AG09319 (cell line): ENCODE measurements at regions not wholly inside any gene's neighbourhood (a gene's known extent, or its start where the extent isn't known, plus 50 kb on each side); places are given as distances from the start of the nearest gene placed in this dataset.

ENCODE experiments used
- DNase-seq: peaks from one replicate; pipeline ENCODE4 v3.0.0-alpha.2; 2010; ENCODE audit warnings: low read depth; ENCODE audit errors: extremely low read depth
- TF ChIP-seq, protein P1 (sequence below): IDR thresholded peaks from 2 replicates; pipeline ENCODE4 v1.5.1; 2011; ENCODE audit warnings: low read depth, mild to moderate bottlenecking, inconsistent platforms, low read length, moderate library complexity

- TF ChIP-seq, protein P1, sequence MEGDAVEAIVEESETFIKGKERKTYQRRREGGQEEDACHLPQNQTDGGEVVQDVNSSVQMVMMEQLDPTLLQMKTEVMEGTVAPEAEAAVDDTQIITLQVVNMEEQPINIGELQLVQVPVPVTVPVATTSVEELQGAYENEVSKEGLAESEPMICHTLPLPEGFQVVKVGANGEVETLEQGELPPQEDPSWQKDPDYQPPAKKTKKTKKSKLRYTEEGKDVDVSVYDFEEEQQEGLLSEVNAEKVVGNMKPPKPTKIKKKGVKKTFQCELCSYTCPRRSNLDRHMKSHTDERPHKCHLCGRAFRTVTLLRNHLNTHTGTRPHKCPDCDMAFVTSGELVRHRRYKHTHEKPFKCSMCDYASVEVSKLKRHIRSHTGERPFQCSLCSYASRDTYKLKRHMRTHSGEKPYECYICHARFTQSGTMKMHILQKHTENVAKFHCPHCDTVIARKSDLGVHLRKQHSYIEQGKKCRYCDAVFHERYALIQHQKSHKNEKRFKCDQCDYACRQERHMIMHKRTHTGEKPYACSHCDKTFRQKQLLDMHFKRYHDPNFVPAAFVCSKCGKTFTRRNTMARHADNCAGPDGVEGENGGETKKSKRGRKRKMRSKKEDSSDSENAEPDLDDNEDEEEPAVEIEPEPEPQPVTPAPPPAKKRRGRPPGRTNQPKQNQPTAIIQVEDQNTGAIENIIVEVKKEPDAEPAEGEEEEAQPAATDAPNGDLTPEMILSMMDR = no peak
These were observed 116.1 kb upstream of the ZNF366 start for GRCh38 chr5:72623323-72623722.

GRCh38 chr5:72622170-72622760 is 115.1 kb upstream of the ZNF366 start:
- TF ChIP-seq, protein P1 = no peak
- no peak for DNase-seq

More at GRCh38 chr5:72623323-72623722, 116.1 kb upstream of the ZNF366 start:
- DNase-seq = no peak

- DNase-seq = no peak
- TF ChIP-seq, protein P1 = no peak
These were observed 114.4 kb upstream of the ZNF366 start for GRCh38 chr5:72621576-72621975.

GRCh38 chr5:72619677-72620076 is 112.5 kb upstream of the ZNF366 start:
- no peak for DNase-seq
- TF ChIP-seq, protein P1 = no peak

GRCh38 chr5:72619251-72619650 is 112.0 kb upstream of the ZNF366 start:
- TF ChIP-seq, protein P1 = no peak
- no peak for DNase-seq

DNA sequence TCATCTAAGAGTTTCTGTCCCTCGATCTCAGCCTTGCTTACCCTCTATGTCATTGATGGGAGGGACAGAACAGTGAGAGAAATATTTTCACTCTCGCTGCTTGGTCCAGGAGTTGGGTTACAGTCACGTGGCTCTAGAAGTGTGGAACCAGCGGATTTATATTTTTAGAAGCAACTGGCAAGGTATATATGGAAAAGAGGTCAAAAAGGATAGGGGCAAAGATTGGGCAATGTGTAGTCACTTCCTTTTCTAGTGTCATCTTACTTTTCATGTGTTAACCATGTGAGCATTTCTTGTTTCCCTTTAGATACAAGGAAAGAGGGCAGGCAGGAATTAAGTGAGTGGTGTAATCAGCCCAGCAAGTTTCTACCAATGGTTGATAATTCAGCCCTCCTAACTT is 111.5 kb upstream of the ZNF366 start:
- TF ChIP-seq, protein P1 = no peak
- DNase-seq = no peak

GRCh38 chr5:72615061-72615460 is 107.9 kb upstream of the ZNF366 start:
- TF ChIP-seq, protein P1 = no peak
- DNase-seq = no peak
